HepG2 (cell line): ENCODE measurements at regions not wholly inside any gene's neighbourhood (a gene's known extent, or its start where the extent isn't known, plus 50 kb on each side); places are given as distances from the start of the nearest gene placed in this dataset.
A peak's percentile ranks its signal among the peaks of the same experiment; 100 is the strongest.
"Not testable (repeated sequence)": the region's sequence is repeated elsewhere in the genome, so short reads cannot be mapped to it uniquely, and the experiment has no call there.

Experiments
- ATAC-seq: fragments of 200-7000 bp; cut with Tn5 transposase; 3 replicates; pipeline ENCODE4 v1.9.1; 2020; ENCODE audit warnings: mild to moderate bottlenecking, moderate library complexity
- BruUV-seq: library from RNA; stranded (reverse); fragments of 400-500 nt; replicated peaks from 2 replicates; lab custom pipeline; 2021; lab: Mats Ljungman, UMichigan
- CTCF ChIA-PET: fragments of 300-600 bp; formaldehyde crosslinking; extraction: SDS; loops from one replicate; lab custom pipeline; 2021; ENCODE audit warnings: low total read pairs, inconsistent platforms, low intra/inter-chr PET ratio; lab: Yijun Ruan, JAX
- POLR2A ChIA-PET: fragments of 350-600 bp; sonication (Branson Sonifier 250); formaldehyde crosslinking; loops from one replicate; lab custom pipeline; 2020; ENCODE audit warnings: antibody characterized with exemption, inconsistent platforms; lab: Yijun Ruan, JAX
- DNase-seq: peaks from one replicate; pipeline ENCODE4 v3.0.0-alpha.2; 2015; ENCODE audit warnings: low spot score
- FAIRE-seq: peaks from 3 replicates; lab custom pipeline; 2011; peaks lifted over from hg19 to GRCh38; lab: Jason Lieb, UNC
- H2AFZ ChIP-seq: one replicate; pipeline ENCODE4 v1.6.1; 2011; ENCODE audit warnings: low read length, inconsistent platforms
- H3K27ac ChIP-seq: fragments of 300-600 bp; 3 replicates; pipeline ENCODE4 v1.8.0; 2011; ENCODE audit warnings: mixed run types, mild to moderate bottlenecking, mixed read lengths, low read length, inconsistent platforms; ENCODE audit not compliant: insufficient read depth; ENCODE audit errors: extremely low read length
- H3K27me3 ChIP-seq, 2 experiments: fragments of 200-600 bp in 1 of 2; 2 replicates in 1 of 2; 3 replicates in 1 of 2; pipeline versions ENCODE4 v1.6.0 to v1.8.0; 2011; ENCODE audit warnings: low read length in 2 of 2, mild to moderate bottlenecking in 2 of 2, moderate library complexity in 2 of 2, inconsistent platforms in 1 of 2; ENCODE audit not compliant: insufficient read depth in 2 of 2, control insufficient read depth in 1 of 2
- H3K36me3 ChIP-seq, 2 experiments: fragments of 200-600 bp in 1 of 2; replicated peaks in 1 of 2; 2 replicates in 1 of 2; 3 replicates in 1 of 2; pipeline versions ENCODE4 v1.5.1 to v1.8.0; 2011; ENCODE audit warnings: low read length in 2 of 2, inconsistent platforms in 1 of 2; ENCODE audit not compliant: insufficient read depth in 2 of 2, control insufficient read depth in 1 of 2
- H3K4me1 ChIP-seq: 2 replicates; pipeline ENCODE4 v1.5.1; 2012; ENCODE audit warnings: low read length, inconsistent platforms; ENCODE audit not compliant: insufficient read depth
- H3K4me2 ChIP-seq: 2 replicates; pipeline ENCODE4 v1.6.0; 2011; ENCODE audit warnings: low read depth, low read length, inconsistent platforms
- H3K4me3 ChIP-seq, 3 experiments: fragments of 200-600 bp in 1 of 3; sonication (generic), shearing (Covaris generic) in 1 of 3; replicated peaks in 1 of 3; 2 replicates each; pipeline ENCODE4 v1.5.1; 2011 to 2016; ENCODE audit warnings: low read length in 3 of 3, inconsistent platforms in 2 of 3, low read depth in 2 of 3, mild to moderate bottlenecking in 2 of 3, control low read depth in 1 of 3, mixed read lengths in 1 of 3; ENCODE audit not compliant: insufficient read depth in 1 of 3
- H3K79me2 ChIP-seq: one replicate; pipeline ENCODE4 v1.6.1; 2011; ENCODE audit warnings: low read length, inconsistent platforms; ENCODE audit not compliant: insufficient read depth
- H3K9ac ChIP-seq: 2 replicates; pipeline ENCODE4 v1.6.0; 2011; ENCODE audit warnings: mild to moderate bottlenecking, low read depth, low read length, inconsistent platforms; ENCODE audit not compliant: insufficient read depth
- H3K9me3 ChIP-seq: 2 replicates; pipeline ENCODE4 v1.5.1; 2012; ENCODE audit warnings: mild to moderate bottlenecking, low read length
- H4K20me1 ChIP-seq: 2 replicates; pipeline ENCODE4 v1.6.0; 2011; ENCODE audit warnings: inconsistent platforms, mild to moderate bottlenecking, low read length, moderate library complexity; ENCODE audit not compliant: insufficient read depth
- MAFF ChIP-seq: IDR thresholded peaks from 2 replicates; pipeline ENCODE4 v1.6.1; 2011; ENCODE audit warnings: low read depth, low read length, improper control_type of control experiment
- MAFK ChIP-seq, 2 experiments: IDR thresholded peaks in 1 of 2; conservative IDR thresholded peaks in 1 of 2; 2 replicates each; pipeline ENCODE4 v1.6.1; 2011; ENCODE audit warnings: improper control_type of control experiment in 2 of 2, low read length in 2 of 2
- MED8 ChIP-seq: sonication (generic); formaldehyde crosslinking; IDR thresholded peaks from 2 replicates; pipeline ENCODE4 v1.8.1; 2023; ENCODE audit warnings: mild to moderate bottlenecking, missing genetic modification reagents; ENCODE audit not compliant: insufficient replicate concordance
- WGBS: methylation state at CpG from one replicate; pipeline ENCODE4 v1.1.6; 2017; ENCODE audit warnings: low lambda C conversion rate; 5-methylcytosine and 5-hydroxymethylcytosine counted together
- in situ Hi-C: cut with HindIII; loops from 2 replicates; pipeline ENCODE4 v1.10.0; 2017; ENCODE audit warnings: low pct_unique_long_range_greater_than_20kb; ENCODE audit not compliant: extremely low pct_ligation_motif_present
- intact Hi-C: fragments of 100-400 bp; cut with micrococcal nuclease; formaldehyde crosslinking; loops from one replicate; pipeline ENCODE4 v1.10.0; 2022; ENCODE audit not compliant: unreplicated experiment

GRCh38 chr5:110987573-110987972 lies 83.9 kb upstream of the TSLP start:
- H3K27ac ChIP-seq, H4K20me1 ChIP-seq, H3K4me3 ChIP-seq, POLR2A ChIA-PET, FAIRE-seq, H3K9ac ChIP-seq, CTCF ChIA-PET, H3K4me2 ChIP-seq, ATAC-seq, intact Hi-C loops, in situ Hi-C loops, H3K36me3 ChIP-seq, DNase-seq, H3K4me1 ChIP-seq, H2AFZ ChIP-seq, BruUV-seq, H3K27me3 ChIP-seq, H3K9me3 ChIP-seq, H3K79me2 ChIP-seq: not testable (repeated sequence)
- WGBS: 1% methylated on average over 3 of the region's 3 CpGs

- Histone ChIP-seq H3K27ac (no peak overlapping the region), H3K4me2 (no peak overlapping the region), H4K20me1 (no peaks in the 10 kb centered on the region), H3K4me1 (no peaks in the 10 kb centered on the region), H3K9ac (no peak overlapping the region), H2AFZ (no peak overlapping the region), H3K9me3 (no peaks in the 10 kb centered on the region), H3K27me3 (no peaks in the 10 kb centered on the region), H3K4me3 (no peak overlapping the region), H3K36me3 (no peaks in the 10 kb centered on the region), H3K79me2 (no peaks in the 10 kb centered on the region)
- FAIRE-seq (no peak), ATAC-seq (no peak), DNase-seq (no peak)
- WGBS: 3% methylated on average over 2 of the region's 2 CpGs
- BruUV-seq: no TSS peak
- in situ Hi-C loops: no loop called here
- TF ChIP-seq MAFK (conservative IDR thresholded peaks at IDR 0.05 in 1 of 2, IDR thresholded peaks at IDR 0.05 in 1 of 2; ENCODE audit: low read length in 2 of 2) (peak; percentile 77 to 94), MAFF (peak; percentile 90), MED8 (no peak)
- intact Hi-C loops: no loop called here
- ChIA-PET CTCF (no interaction called here), POLR2A (no interaction called here)
These were observed 74.8 kb upstream of the TSLP start for GRCh38 chr5:110996742-110997141.
